Fibroblast of lung (primary cell): ENCODE measurements at regions not wholly inside any gene's neighbourhood (a gene's known extent, or its start where the extent isn't known, plus 50 kb on each side); places are given as distances from the start of the nearest gene placed in this dataset.
A peak's percentile ranks its signal among the peaks of the same experiment; 100 is the strongest.

Source experiments
- DNase-seq, 2 donors: peaks; one replicate each; pipeline versions ENCODE4 v3.0.0 to v3.0.0-alpha.2; 2010; ENCODE audit warnings: low read depth in 2 of 2
- H2AFZ ChIP-seq: 2 replicates; pipeline ENCODE4 v1.5.1; 2012; ENCODE audit warnings: low read length, control low read depth, inconsistent platforms
- H3K27ac ChIP-seq: 2 replicates; pipeline ENCODE4 v1.5.1; 2011; ENCODE audit warnings: low read length, control low read depth; ENCODE audit not compliant: insufficient read depth
- H3K27me3 ChIP-seq: 2 replicates; pipeline ENCODE4 v1.5.1; 2011; ENCODE audit warnings: mild to moderate bottlenecking, low read length; ENCODE audit not compliant: control insufficient read depth, insufficient read depth
- H3K36me3 ChIP-seq: 2 replicates; pipeline ENCODE4 v1.5.1; 2011; ENCODE audit warnings: low read length; ENCODE audit not compliant: control insufficient read depth, insufficient read depth
- H3K4me1 ChIP-seq: 2 replicates; pipeline ENCODE4 v1.5.1; 2011; ENCODE audit warnings: low read length; ENCODE audit not compliant: control insufficient read depth, insufficient read depth; ENCODE audit errors: extremely low read depth
- H3K4me2 ChIP-seq: 2 replicates; pipeline ENCODE4 v1.5.1; 2011; ENCODE audit warnings: low read length, control low read depth; ENCODE audit not compliant: insufficient read depth; ENCODE audit errors: extremely low read depth
- H3K4me3 ChIP-seq, 4 experiments: fragments of 200-600 bp in 1 of 4; sonication (generic) in 1 of 4; replicated peaks in 1 of 4; 2 replicates each; pipeline ENCODE4 v1.5.1; 2011 to 2016; ENCODE audit warnings: low read length in 4 of 4, low read depth in 3 of 4, mild to moderate bottlenecking in 3 of 4, control low read depth in 2 of 4, inconsistent platforms in 1 of 4, mixed read lengths in 1 of 4; ENCODE audit not compliant: insufficient read depth in 1 of 4; ENCODE audit errors: control extremely low read depth in 1 of 4
- H3K79me2 ChIP-seq: 2 replicates; pipeline ENCODE4 v1.5.1; 2012; ENCODE audit warnings: mild to moderate bottlenecking, low read length, inconsistent platforms; ENCODE audit not compliant: control insufficient read depth, insufficient read depth
- H3K9ac ChIP-seq: 2 replicates; pipeline ENCODE4 v1.5.1; 2011; ENCODE audit warnings: mild to moderate bottlenecking, low read length, control low read depth; ENCODE audit not compliant: insufficient read depth
- H3K9me3 ChIP-seq: 2 replicates; pipeline ENCODE4 v1.5.1; 2012; ENCODE audit warnings: low read depth, low read length; ENCODE audit not compliant: control insufficient read depth, insufficient read depth
- H4K20me1 ChIP-seq: 2 replicates; pipeline ENCODE4 v1.5.1; 2011; ENCODE audit warnings: low read length; ENCODE audit not compliant: control insufficient read depth, insufficient read depth; ENCODE audit errors: extremely low read depth
- CTCF ChIP-seq, 2 donors: IDR thresholded peaks in 1 of 2; conservative IDR thresholded peaks in 1 of 2; 1 replicate in 1 of 2; 2 replicates in 1 of 2; pipeline ENCODE4 v1.5.1; 2011 to 2012; ENCODE audit warnings: low read length in 2 of 2, control low read depth in 1 of 2, inconsistent platforms in 1 of 2, low read depth in 1 of 2, mild to moderate bottlenecking in 1 of 2
- EZH2 ChIP-seq: IDR thresholded peaks from 2 replicates; pipeline ENCODE4 v1.5.1; 2012; ENCODE audit warnings: low read length, control low read depth, mild to moderate bottlenecking; ENCODE audit errors: missing control alignments

GRCh38 chr9:107603281-107603680 lies 113.7 kb upstream of the KLF4 start:
- Histone ChIP-seq H3K9ac (no peak overlapping the region), H3K4me1 (no peaks in the 10 kb centered on the region), H3K36me3 (no peaks in the 10 kb centered on the region), H3K27me3 (no peaks in the 10 kb centered on the region), H4K20me1 (no peaks in the 10 kb centered on the region), H3K4me2 (no peak overlapping the region), H3K79me2 (no peaks in the 10 kb centered on the region), H3K9me3 (no peaks in the 10 kb centered on the region), H2AFZ (no peak overlapping the region), H3K4me3 (no peak overlapping the region), H3K27ac (no peak overlapping the region)
- no peak for DNase-seq
- TF ChIP-seq CTCF (conservative IDR thresholded peaks at IDR 0.05 in 1 of 2, IDR thresholded peaks at IDR 0.05 in 1 of 2; ENCODE audit: low read depth in 1 of 2, low read length in 2 of 2), result no peak
- no peak for TF ChIP-seq EZH2

- Histone ChIP-seq H3K9me3 (no peaks in the 10 kb centered on the region), H3K4me3 (no peak overlapping the region), H3K4me2 (no peak overlapping the region), H3K4me1 (no peaks in the 10 kb centered on the region), H3K27me3 (no peaks in the 10 kb centered on the region), H2AFZ (no peak overlapping the region), H3K79me2 (no peaks in the 10 kb centered on the region), H4K20me1 (no peaks in the 10 kb centered on the region), H3K27ac (no peak overlapping the region), H3K36me3 (no peaks in the 10 kb centered on the region), H3K9ac (no peak overlapping the region)
- peak in 1 of 2 donors; percentile 72 for DNase-seq
- TF ChIP-seq EZH2 (no peak), CTCF (conservative IDR thresholded peaks at IDR 0.05 in 1 of 2, IDR thresholded peaks at IDR 0.05 in 1 of 2; ENCODE audit: low read depth in 1 of 2, low read length in 2 of 2) (no peak)
These were observed 110.5 kb upstream of the KLF4 start for GRCh38 chr9:107600060-107600573.

- H3K4me2 ChIP-seq, result no peak overlapping the region
- no peak for TF ChIP-seq CTCF (conservative IDR thresholded peaks at IDR 0.05 in 1 of 2, IDR thresholded peaks at IDR 0.05 in 1 of 2; ENCODE audit: low read depth in 1 of 2, low read length in 2 of 2)
- no peak for TF ChIP-seq EZH2
These were observed 108.2 kb upstream of the KLF4 start for GRCh38 chr9:107597743-107598217.

More at GRCh38 chr9:107597743-107598217, 108.2 kb upstream of the KLF4 start:
- Histone ChIP-seq H3K27ac (no peak overlapping the region), H3K4me1 (no peaks in the 10 kb centered on the region), H3K9me3 (no peaks in the 10 kb centered on the region), H3K4me3 (no peak overlapping the region), H3K79me2 (no peaks in the 10 kb centered on the region), H3K27me3 (no peaks in the 10 kb centered on the region), H2AFZ (no peak overlapping the region), H3K9ac (no peak overlapping the region), H4K20me1 (no peaks in the 10 kb centered on the region), H3K36me3 (no peaks in the 10 kb centered on the region)
- DNase-seq, result no peak
